OCI-LY3 (cell line): ENCODE measurements at regions not wholly inside any gene's neighbourhood (a gene's known extent, or its start where the extent isn't known, plus 50 kb on each side); places are given as distances from the start of the nearest gene placed in this dataset.

Source experiments
- H2AFZ ChIP-seq: fragments of 200-600, 300-600 bp; shearing (Covaris generic); 2 replicates; pipeline ENCODE4 v1.6.0; 2014; ENCODE audit warnings: antibody characterized with exemption, low read depth, low read length
- H3K27ac ChIP-seq: fragments of 200-600, 300-600 bp; sonication (generic); 2 replicates; pipeline ENCODE4 v1.5.1; 2014; ENCODE audit warnings: mild to moderate bottlenecking, low read length, moderate library complexity, mixed read lengths
- H3K27me3 ChIP-seq: fragments of 200-600, 300-600 bp; sonication (generic); 2 replicates; pipeline ENCODE4 v1.6.1; 2014; ENCODE audit warnings: low read depth, low read length, mixed read lengths
- H3K36me3 ChIP-seq: fragments of 200-600, 300-600 bp; sonication (generic); replicated peaks from 2 replicates; pipeline ENCODE3; 2014; ENCODE audit warnings: low read depth, low read length, mixed read lengths
- H3K4me1 ChIP-seq: fragments of 300-600, 200-600 bp; sonication (generic); 2 replicates; pipeline ENCODE4 v1.6.1; 2014; ENCODE audit warnings: low read length, mixed read lengths
- H3K4me2 ChIP-seq: fragments of 200-600, 300-600 bp; sonication (generic); 2 replicates; pipeline ENCODE4 v1.6.1; 2014; ENCODE audit warnings: low read length, mixed read lengths
- H3K4me3 ChIP-seq: fragments of 300-600, 200-600 bp; sonication (generic); 2 replicates; pipeline ENCODE4 v1.5.1; 2014; ENCODE audit warnings: antibody characterized with exemption, mild to moderate bottlenecking, low read length, moderate library complexity
- H3K79me2 ChIP-seq: fragments of 300-600, 200-600 bp; shearing (Covaris generic); 2 replicates; pipeline ENCODE4 v1.6.1; 2014; ENCODE audit warnings: mild to moderate bottlenecking, low read length, mixed read lengths
- H3K9ac ChIP-seq: fragments of 300-600, 200-600 bp; shearing (Covaris generic); 2 replicates; pipeline ENCODE4 v1.6.0; 2014; ENCODE audit warnings: mild to moderate bottlenecking, low read length, moderate library complexity
- H3K9me3 ChIP-seq: fragments of 200-600, 300-600 bp; shearing (Covaris generic); 2 replicates; pipeline ENCODE4 v1.6.1; 2014; ENCODE audit warnings: low read length, mixed read lengths; ENCODE audit not compliant: insufficient read depth
- H4K20me1 ChIP-seq: fragments of 200-600, 300-600 bp; sonication (generic); 2 replicates; pipeline ENCODE4 v1.6.1; 2016; ENCODE audit warnings: low read length, mixed read lengths; ENCODE audit not compliant: insufficient read depth
- EZH2phosphoT487 ChIP-seq: fragments of 200-600 bp; shearing (Covaris generic); IDR thresholded peaks from 2 replicates; pipeline ENCODE4 v1.6.1; 2018; ENCODE audit warnings: antibody characterized with exemption, mixed run types, low read depth
- TF ChIP-seq, protein P1 (sequence below): fragments of 200-600, 300-600 bp; sonication (generic); IDR thresholded peaks from 2 replicates; pipeline ENCODE4 v1.5.1; 2014; ENCODE audit warnings: antibody characterized with exemption, low read length, low read depth

DNA sequence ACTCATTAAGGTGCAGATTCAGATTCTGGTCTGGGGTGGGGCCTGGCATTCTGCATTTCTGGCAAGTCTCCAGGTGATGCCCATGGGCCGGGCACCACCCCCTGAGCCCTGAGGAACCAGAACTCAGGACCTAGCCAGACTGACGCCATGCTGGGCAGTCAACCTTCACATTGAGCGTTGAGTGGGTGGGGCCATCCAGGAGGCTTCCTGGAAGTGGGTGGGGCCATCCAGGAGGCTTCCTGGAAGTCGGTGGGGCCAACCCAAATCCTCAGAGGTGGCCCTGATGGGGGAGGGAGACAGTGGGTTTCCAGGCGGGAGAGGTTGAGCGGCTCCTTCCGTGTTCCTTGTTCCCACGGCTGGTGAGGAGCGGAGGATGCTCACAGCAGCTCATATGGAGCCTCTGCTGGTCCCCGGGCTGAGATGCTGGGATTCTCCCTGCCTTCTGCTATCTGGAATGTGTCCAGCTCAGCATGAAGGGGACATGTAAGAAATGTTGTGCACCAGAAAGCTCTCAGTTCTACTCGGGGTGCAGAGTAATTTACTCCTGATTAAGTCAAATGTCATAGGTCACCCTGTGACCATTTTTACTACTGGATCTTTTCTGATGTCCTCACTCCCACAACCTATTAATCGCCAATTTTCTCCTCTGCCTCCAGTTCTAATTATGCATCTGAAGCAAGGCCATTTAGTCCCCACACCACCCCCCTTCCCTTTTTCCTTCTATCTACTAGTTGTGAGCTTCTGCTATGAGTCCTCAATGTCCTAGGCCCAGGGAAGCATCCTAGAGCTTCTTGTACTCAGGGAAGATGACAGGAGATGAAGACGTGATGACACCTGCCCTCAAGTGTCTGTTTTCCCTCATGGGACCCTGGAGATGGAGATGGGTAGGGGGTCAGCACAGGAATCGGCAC, 435.4 kb downstream of the PTPRU start:
- no peaks in the 10 kb centered on the region for H3K4me1 ChIP-seq
- TF ChIP-seq, protein P1, sequence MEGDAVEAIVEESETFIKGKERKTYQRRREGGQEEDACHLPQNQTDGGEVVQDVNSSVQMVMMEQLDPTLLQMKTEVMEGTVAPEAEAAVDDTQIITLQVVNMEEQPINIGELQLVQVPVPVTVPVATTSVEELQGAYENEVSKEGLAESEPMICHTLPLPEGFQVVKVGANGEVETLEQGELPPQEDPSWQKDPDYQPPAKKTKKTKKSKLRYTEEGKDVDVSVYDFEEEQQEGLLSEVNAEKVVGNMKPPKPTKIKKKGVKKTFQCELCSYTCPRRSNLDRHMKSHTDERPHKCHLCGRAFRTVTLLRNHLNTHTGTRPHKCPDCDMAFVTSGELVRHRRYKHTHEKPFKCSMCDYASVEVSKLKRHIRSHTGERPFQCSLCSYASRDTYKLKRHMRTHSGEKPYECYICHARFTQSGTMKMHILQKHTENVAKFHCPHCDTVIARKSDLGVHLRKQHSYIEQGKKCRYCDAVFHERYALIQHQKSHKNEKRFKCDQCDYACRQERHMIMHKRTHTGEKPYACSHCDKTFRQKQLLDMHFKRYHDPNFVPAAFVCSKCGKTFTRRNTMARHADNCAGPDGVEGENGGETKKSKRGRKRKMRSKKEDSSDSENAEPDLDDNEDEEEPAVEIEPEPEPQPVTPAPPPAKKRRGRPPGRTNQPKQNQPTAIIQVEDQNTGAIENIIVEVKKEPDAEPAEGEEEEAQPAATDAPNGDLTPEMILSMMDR = no peak
- no peak for TF ChIP-seq EZH2phosphoT487
- no peak overlapping the region for H3K4me3 ChIP-seq
- H3K27me3 ChIP-seq = no peaks in the 10 kb centered on the region
- no peaks in the 10 kb centered on the region for H3K79me2 ChIP-seq
- no peak overlapping the region for H3K9ac ChIP-seq
- no peaks in the 10 kb centered on the region for H3K9me3 ChIP-seq
- no peaks in the 10 kb centered on the region for H4K20me1 ChIP-seq
- H3K4me2 ChIP-seq = no peak overlapping the region
- no peak overlapping the region for H3K27ac ChIP-seq
- no peaks in the 10 kb centered on the region for H3K36me3 ChIP-seq
- no peak overlapping the region for H2AFZ ChIP-seq

DNA sequence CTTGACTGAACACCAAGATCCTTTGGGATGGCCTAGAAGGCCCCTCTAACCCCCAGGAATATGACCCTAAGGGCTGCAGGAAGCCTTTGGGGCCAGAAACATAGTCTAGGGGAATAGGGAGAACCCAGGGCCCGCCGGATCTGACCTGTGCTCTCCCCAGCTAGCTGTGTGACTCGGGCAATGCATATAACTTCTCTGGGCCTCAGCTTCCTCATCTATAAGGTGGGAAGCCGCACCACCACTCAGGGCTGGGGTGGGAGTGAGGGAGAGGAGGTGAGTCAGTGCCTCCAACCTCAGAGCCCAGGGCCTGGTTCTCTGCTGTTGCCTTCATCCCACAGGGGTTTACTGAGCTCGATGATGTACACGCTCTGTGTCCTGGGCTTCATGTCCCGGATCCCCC, 434.4 kb downstream of the PTPRU start:
- Histone ChIP-seq H3K9ac (no peak overlapping the region), H3K9me3 (no peaks in the 10 kb centered on the region), H3K36me3 (no peaks in the 10 kb centered on the region), H3K79me2 (no peaks in the 10 kb centered on the region), H3K27ac (no peak overlapping the region), H3K4me2 (no peak overlapping the region), H3K4me3 (no peak overlapping the region), H3K27me3 (no peaks in the 10 kb centered on the region), H2AFZ (no peak overlapping the region), H3K4me1 (no peaks in the 10 kb centered on the region), H4K20me1 (no peaks in the 10 kb centered on the region)
- TF ChIP-seq, protein P1 = no peak
- TF ChIP-seq EZH2phosphoT487 = no peak

- no peak for TF ChIP-seq EZH2phosphoT487
- TF ChIP-seq, protein P1 = no peak
Measured at GRCh38 chr1:29669912-29670311, 433.6 kb downstream of the PTPRU start.

DNA sequence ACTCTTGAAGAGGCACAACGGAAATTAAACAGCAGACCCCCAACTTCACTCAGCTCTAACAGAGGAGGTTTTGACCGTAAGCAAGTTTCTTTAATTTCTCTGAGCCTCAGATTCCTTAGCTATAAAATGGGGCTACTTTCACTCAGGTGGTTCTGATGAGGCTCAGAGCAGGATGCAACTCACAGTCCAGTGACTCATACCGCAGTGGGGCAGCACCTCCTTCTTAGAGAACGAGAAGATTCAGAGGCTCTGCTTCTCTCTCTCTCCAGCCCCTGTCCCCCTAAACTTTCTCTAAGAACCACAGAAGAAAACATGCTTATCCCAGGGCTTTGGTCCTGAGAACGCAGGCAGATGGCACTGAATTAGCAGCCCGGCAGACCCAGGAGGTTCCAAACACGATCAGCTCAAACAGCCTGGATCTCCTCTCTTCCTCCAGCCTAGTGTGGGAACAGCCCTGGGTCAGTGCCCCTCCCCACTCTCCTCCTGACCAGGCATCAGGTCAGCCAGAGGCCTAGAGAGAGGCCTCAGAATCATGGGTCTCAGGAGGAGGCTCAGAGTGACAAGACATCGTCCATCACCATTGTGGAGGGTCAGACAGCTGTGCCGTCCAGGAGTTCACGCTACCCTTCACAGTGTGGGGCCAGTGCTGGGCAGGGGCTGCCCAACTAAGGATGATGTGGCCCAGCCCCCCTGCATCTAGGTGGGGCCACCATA, 433.0 kb downstream of the PTPRU start:
- Histone ChIP-seq H4K20me1 (no peaks in the 10 kb centered on the region), H3K27me3 (no peaks in the 10 kb centered on the region), H2AFZ (no peak overlapping the region), H3K9ac (no peak overlapping the region), H3K36me3 (no peaks in the 10 kb centered on the region), H3K4me2 (no peak overlapping the region), H3K79me2 (no peaks in the 10 kb centered on the region), H3K4me3 (no peak overlapping the region), H3K27ac (no peak overlapping the region), H3K4me1 (no peaks in the 10 kb centered on the region), H3K9me3 (no peaks in the 10 kb centered on the region)
- TF ChIP-seq, protein P1 = no peak
- TF ChIP-seq EZH2phosphoT487 = no peak

More at GRCh38 chr1:29669912-29670311, 433.6 kb downstream of the PTPRU start:
- Histone ChIP-seq H3K79me2 (no peaks in the 10 kb centered on the region), H2AFZ (no peak overlapping the region), H3K4me3 (no peak overlapping the region), H3K4me1 (no peaks in the 10 kb centered on the region), H3K9me3 (no peaks in the 10 kb centered on the region), H3K4me2 (no peak overlapping the region), H3K36me3 (no peaks in the 10 kb centered on the region), H3K9ac (no peak overlapping the region), H3K27ac (no peak overlapping the region), H4K20me1 (no peaks in the 10 kb centered on the region), H3K27me3 (no peaks in the 10 kb centered on the region)
